ENCODE measurements at regions not wholly inside any gene's neighbourhood (a gene's known extent, or its start where the extent isn't known, plus 50 kb on each side); places are given as distances from the start of the nearest gene placed in this dataset.
"Not testable (repeated sequence)": the region's sequence is repeated elsewhere in the genome, so short reads cannot be mapped to it uniquely, and the experiment has no call there.

- DNase-seq, result no peak
Observed at GRCh38 chr17:68142595-68142994, 105.2 kb upstream of the AMZ2 start.

- DNase-seq, result no peak
Observed at GRCh38 chr17:68143425-68143824, 104.4 kb upstream of the AMZ2 start.

- no peak for DNase-seq
Observed at GRCh38 chr17:68145088-68145487, 102.8 kb upstream of the AMZ2 start.

- DNase-seq, result no peak
Observed at GRCh38 chr17:68148936-68149335, 98.9 kb upstream of the AMZ2 start.

GRCh38 chr17:68152161-68152571 lies 95.7 kb upstream of the AMZ2 start:
- no peak for DNase-seq

GRCh38 chr17:68155692-68156091 lies 92.2 kb upstream of the AMZ2 start:
- no peak for DNase-seq

- DNase-seq, result no peak
Observed at GRCh38 chr17:68161644-68162428, 86.0 kb upstream of the AMZ2 start.

GRCh38 chr17:68168273-68169164 lies 79.3 kb upstream of the AMZ2 start:
- not testable (repeated sequence) for DNase-seq

- DNase-seq, result not testable (repeated sequence)
Observed at GRCh38 chr17:68169165-68169821, 78.5 kb upstream of the AMZ2 start.

- no peak for DNase-seq
Observed at GRCh38 chr17:68169840-68170239, 78.0 kb upstream of the AMZ2 start.

- no peak for DNase-seq
Observed at GRCh38 chr17:68170246-68170645, 77.6 kb upstream of the AMZ2 start.

- peak in 3 of 4 experiments; percentile 48 to 67 (median 59) for DNase-seq
Observed at GRCh38 chr17:68172461-68172954, 75.3 kb upstream of the AMZ2 start.

- DNase-seq, result no peak
Observed at GRCh38 chr17:68175416-68175815, 72.4 kb upstream of the AMZ2 start.

GRCh38 chr17:68175905-68176304 lies 71.9 kb upstream of the AMZ2 start:
- no peak for DNase-seq

- no peak for DNase-seq
Observed at GRCh38 chr17:68176718-68177117, 71.1 kb upstream of the AMZ2 start.

- DNase-seq, result no peak
Observed at GRCh38 chr17:68178831-68179230, 69.0 kb upstream of the AMZ2 start.

GRCh38 chr17:68179236-68179925 lies 68.5 kb upstream of the AMZ2 start:
- no peak for DNase-seq

- no peak for DNase-seq
Observed at GRCh38 chr17:68179926-68180285, 67.9 kb upstream of the AMZ2 start.

GRCh38 chr17:68182011-68182306 lies 65.9 kb upstream of the AMZ2 start:
- no peak for DNase-seq

GRCh38 chr17:68182940-68183551 lies 64.8 kb upstream of the AMZ2 start:
- DNase-seq, result peak in 1 of 4 experiments; percentile 50

- no peak for DNase-seq
Observed at GRCh38 chr17:68184141-68184571, 63.7 kb upstream of the AMZ2 start.

GRCh38 chr17:68184816-68185436 lies 62.9 kb upstream of the AMZ2 start:
- no peak for DNase-seq
